NCI-H2107 treated with DMSO at 0.1 percent for 48 hours (cell line): ENCODE measurements at regions not wholly inside any gene's neighbourhood (a gene's known extent, or its start where the extent isn't known, plus 50 kb on each side); places are given as distances from the start of the nearest gene placed in this dataset.

Experiments
- DNase-seq: peaks from one replicate; lab custom pipeline; 2025; ENCODE audit not compliant: unreplicated experiment; lab: John Stamatoyannopoulos, UW

DNA sequence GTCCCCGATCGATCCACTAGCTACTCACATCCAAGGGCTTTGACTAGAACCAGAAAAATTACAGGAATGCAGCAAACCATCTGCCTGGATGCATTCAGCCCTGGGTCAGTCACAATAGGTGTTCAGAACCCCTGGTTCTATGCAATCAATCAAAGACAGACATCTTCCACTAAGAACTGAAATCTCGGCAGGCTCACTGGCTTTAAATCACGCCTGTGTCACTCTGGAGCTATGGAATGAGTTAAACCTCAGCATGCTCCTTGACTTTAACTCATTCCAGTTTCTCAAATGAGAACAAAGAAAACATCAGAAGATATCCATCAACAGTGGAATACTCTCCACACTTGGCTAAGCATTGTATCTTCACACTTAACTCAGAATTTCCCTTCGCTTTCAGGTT, 68.1 kb upstream of the SPTBN1 start:
- DNase-seq = no peak

DNA sequence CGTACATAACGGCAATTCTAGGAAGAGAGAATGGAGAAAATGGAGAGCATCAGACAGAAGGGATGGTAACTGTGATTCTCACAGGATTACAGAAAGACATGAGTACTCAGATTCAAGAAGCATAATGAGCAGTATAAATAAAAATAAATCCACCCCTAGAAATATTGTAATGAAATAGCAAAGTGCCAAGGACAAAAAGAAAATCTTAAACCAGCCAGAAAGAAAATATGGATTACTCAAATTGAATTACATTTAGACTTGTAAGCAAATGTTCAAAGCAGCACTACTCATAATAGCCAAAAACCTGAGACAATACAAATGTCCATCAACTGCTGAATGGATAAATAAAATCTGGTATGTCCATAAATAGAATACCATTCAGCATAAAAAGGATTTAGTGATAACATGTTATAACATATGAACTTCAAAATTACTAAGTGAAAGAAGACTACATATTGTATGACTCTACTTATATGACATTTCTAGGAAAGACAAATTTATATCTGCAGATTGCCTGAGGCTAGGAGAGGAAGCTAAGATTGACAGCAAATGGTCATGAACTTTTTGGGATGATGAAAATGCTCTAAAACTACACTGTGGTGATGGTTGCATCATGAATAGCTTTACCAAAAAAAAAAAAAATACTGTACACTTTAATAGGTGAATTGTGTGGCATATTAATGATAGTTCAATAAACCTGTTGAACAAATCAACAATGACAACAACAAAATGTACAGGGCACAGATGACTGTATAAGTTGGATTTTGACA, 63.4 kb upstream of the SPTBN1 start:
- DNase-seq = no peak

DNA sequence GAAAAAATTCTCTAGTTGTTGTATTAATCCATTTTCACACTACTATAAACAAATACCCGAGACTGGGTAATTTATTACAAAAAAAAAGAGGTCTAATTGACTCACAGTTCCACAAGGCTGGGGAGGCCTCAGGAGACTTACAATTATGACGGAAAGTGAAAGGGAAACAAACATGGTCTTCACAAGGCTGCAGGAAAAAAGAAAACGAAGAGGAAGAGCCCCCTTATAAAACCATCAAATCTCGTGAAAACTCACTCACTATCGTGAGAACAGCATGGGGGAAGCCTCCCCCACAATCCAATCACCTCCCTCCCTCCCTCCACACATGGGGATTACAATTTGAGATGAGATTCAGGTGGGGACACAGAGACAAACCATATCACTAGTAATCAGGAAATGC, 61.7 kb upstream of the SPTBN1 start:
- no peak for DNase-seq

- DNase-seq = no peak
Observed at GRCh38 chr2:54396107-54396506, 60.0 kb upstream of the SPTBN1 start.

DNA sequence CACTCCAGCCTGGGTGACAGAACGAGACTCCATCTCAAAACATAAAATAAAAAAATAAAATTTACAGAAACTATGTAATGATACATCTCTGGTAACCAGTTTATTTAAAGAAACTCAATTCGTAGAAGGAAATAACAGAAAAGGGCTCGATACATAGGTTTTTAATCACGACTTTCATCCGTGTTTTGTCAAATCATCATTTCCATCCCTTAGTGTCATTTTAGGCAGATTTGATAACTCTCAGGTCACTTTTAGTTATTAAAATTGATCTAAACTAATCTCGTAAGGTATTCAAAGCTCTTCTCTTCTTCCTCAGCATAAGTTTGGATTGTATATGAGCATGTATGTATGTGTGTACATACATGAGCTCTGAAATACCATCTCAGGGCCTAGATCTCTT, 59.3 kb upstream of the SPTBN1 start:
- no peak for DNase-seq

DNA sequence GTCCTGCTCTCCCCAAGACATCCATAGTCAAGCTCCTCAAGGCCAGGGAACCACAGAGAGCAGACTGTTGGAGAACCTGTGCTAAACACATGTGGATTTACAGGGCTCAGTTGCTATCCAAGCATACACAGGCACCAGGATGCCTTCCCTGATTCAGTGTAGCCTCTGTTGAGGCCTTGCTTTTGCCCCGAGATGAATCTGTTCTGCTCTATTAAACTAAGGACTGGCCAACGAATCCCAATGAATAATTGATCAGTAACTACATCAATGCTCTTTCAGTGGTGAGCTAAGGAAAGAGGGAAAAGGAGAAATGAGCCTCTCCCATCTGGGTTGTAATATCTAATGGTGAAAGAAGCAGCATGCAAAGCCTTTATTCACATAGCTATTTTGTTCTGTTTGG, 58.7 kb upstream of the SPTBN1 start:
- DNase-seq = no peak

- DNase-seq = no peak
Observed at GRCh38 chr2:54401554-54401953, 54.6 kb upstream of the SPTBN1 start.

DNA sequence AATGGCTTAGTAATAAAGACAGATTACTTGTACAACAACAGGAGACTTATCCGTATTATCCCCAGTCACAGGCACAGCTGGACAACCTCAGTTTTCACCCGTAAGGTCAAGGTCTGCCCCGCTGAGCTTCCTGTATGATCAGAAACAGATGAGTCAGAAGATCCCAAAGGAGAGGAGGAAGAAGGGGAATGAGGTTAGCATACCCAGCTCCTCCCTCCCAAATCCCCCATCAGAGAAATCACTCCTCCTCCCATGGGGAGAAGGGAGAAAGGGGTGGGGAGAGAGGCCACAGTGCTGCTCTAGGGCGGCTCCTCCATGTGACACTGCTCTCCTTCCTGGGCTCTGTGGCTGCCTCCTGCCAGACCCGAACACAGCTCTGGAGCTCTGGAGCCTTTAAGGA, 53.8 kb upstream of the SPTBN1 start:
- no peak for DNase-seq

DNA sequence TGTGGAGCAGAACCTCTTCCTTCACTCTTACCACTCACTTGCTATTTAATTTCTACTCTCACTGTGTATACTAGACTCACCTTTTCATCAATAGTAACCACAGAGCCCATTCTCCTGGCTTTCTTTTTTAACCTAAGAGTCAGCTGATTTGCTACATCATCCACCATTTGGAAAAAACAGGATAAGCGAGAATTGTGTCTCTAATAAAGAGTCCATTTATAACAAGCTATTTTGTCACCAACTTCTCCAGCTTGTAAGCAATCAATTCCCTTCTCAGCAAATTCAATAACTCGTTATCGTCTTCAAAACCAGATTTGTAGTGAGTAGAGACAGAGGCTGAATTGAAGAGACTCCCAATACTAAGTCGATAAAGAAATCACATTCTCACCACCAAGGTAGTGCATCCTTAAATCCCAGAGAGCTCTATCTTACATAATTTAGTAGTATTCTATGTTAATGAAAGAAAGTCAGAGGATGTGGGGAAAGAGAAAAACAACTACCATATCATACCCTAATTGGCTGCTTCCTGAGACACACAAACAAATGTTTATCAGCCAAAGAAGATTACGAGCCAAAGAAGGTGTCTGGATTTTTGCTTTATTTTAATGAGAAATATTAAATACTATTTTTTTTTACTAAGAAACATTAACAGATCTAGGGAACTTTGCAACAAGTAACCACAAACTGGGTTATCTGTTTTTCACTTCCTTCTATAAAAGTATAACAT, 52.5 kb upstream of the SPTBN1 start:
- no peak for DNase-seq

DNA sequence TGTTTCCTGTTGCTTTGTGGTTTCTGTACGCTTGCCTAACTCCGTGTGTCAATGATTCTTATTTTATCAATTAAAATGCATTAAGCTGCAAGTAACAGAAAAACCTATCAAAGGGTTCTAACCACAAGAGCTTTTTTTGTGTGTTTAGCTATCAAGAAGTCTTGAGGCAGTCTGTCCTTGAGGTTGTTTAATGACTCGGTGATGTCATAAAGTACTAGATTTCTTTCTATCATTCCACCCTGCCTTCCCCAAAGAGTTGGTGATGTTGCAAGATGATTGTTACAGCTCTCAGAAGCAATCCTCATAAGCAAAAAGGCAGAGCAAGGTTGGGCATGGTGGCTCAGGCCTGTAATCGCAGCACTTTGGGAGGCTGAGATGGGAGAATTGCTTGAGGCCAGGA, 51.9 kb upstream of the SPTBN1 start:
- peak; percentile 20 for DNase-seq

- DNase-seq = no peak
Observed at GRCh38 chr2:54406031-54406430, 50.1 kb upstream of the SPTBN1 start.
